HG03108 (cell line): ENCODE measurements at regions not wholly inside any gene's neighbourhood (a gene's known extent, or its start where the extent isn't known, plus 50 kb on each side); places are given as distances from the start of the nearest gene placed in this dataset.

Experiments used
- ATAC-seq: cut with Tn5 transposase; IDR thresholded peaks from one replicate; pipeline ENCODE4 v1.9.1; 2021; ENCODE audit warnings: moderate library complexity; ENCODE audit not compliant: unreplicated experiment

DNA sequence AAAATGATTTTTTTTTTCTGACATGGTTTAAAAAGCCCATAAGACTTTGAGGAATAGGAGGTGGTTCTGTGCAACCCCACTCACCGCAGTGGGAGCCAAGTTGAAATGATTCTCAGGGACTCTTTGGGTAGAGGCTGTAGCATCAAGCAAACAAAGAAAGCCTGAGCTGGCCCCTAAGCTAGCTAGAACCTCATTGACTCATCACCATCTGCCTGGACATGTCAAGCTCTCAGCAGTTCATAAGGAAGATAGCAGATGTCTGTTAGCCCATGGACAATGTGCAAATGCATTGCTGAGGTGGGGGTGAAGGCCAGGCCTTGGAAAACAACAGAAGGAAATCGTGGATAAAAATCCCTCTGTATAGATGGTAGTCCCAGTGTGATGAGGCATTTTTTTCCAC lies 234.8 kb downstream of the NR2F2 start:
- no peak for ATAC-seq

GRCh38 chr15:96574782-96575181 lies 244.3 kb downstream of the NR2F2 start:
- ATAC-seq, result no peak

DNA sequence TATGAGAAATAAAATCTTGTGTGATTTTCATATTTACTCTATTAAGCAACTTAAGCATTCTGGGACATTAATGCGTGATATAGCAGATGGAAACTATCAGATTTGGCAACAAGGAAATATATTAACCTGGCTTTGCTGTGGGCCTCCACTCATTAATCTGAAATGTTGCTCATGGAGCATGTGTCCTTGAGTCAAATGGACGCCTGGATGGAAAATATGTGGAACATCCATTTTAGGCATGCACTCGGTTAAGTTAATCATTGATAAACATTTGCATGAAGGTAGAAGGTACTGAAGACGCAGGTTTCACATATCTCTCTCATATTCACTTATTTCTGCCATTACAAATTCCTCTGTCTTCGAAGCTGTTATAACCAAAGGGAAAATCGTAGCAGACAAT lies 246.1 kb downstream of the NR2F2 start:
- no peak for ATAC-seq

DNA sequence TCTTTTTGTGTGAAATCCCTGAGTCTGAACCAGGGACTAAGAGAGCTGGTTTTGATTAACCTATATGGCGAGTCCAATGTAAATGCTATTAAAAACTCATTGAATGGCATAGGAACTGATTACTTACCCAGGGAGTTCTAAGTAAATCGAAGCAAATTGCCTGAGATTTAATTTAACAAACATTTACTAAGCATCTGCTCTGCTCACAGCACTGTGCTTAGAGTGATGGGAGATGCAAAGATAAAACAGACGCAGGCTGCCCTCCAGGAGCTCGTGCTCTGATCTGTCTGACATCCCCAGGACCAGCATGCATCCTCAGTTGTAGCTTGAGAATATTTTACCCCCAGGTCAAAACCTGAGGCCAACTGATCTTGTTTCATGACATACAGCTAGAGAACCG lies 247.9 kb downstream of the NR2F2 start:
- no peak for ATAC-seq

DNA sequence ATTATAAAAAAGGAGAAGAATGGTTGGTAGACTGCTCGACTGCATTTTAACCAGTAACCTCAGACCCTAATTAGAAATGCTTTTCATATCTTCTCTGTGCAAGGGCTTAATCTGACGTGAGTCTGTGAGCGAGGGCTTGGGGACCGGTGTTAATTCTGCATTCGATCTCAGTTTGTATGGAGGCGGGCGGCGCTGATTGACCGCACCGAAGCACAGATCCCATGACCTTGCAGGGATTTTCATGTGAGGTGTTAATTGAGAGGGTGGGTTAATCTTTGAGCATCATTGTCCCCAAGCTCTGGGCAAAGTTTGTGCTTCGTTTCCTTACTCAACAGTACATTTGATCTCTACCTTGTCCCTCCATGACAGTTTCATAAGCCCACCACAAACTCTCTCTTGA lies 250.9 kb downstream of the NR2F2 start:
- no peak for ATAC-seq

GRCh38 chr15:96582473-96582872 lies 252.0 kb downstream of the NR2F2 start:
- no peak for ATAC-seq

DNA sequence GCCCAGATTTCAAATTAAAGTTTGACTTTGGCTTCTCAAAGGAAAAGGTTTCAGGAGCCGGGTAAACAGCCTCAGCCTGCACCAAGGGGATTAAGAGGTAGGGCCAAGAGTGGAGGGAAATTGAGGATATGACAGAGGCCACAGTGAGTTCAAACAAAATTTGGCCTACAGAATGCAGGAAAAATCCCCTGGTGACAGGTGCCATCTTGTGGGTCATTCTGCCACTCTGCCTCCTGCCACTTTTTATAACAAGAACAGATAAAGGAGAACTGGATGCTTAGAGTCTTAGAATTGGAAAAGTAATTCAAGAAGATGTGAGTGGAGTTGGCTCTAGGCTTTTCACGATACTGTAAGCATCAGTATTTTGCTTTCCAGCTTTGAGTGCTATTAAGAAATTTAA lies 253.2 kb downstream of the NR2F2 start:
- no peak for ATAC-seq

DNA sequence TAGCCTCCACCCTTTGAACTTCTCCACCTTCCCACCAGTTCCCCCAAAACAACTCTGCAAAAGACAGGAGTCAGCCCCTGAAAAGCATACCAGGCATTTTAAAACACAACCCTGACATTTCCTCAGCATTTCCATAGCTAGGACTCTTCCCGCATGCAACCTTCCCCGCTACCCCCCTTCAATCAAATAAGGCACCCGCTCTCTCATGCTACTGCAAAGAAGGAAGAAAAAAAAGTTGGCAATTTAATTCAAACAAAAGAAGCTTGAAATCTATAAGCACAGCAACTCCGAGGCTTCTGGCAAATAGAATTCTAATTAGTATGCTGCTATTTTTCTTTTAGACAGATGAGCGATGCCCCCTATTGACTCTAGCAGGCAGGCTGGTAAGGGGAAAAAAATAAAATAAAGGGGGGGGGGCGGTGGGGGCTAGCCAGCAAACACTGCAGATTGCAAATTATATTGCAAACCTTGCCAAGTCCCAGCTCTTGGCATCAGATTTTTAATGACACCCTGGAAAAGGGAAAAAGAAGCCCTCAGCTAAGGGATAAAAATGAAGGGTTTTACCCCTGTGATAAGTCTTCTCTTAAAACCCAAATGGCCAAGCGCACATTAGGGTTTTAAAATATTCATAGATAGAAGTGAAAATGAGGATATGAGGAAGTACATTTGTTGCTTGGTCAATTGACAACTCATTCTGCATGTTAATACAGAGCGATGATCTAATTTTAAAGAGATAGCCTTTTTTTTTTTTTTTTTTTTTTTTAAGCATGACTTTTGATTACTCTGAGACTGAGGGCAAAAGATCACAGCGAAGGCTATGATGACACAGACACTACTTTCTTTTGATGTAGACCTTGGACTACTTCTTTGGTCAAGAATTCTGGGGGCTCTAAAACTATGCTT lies 255.2 kb downstream of the NR2F2 start:
- no peak for ATAC-seq

GRCh38 chr15:96586901-96587300 lies 256.4 kb downstream of the NR2F2 start:
- no peak for ATAC-seq

GRCh38 chr15:96589864-96590263 lies 259.4 kb downstream of the NR2F2 start:
- no peak for ATAC-seq

- no peak for ATAC-seq
These were observed 263.2 kb downstream of the NR2F2 start for GRCh38 chr15:96593735-96594134.

GRCh38 chr15:96595951-96596350 lies 265.5 kb downstream of the NR2F2 start:
- ATAC-seq, result no peak

DNA sequence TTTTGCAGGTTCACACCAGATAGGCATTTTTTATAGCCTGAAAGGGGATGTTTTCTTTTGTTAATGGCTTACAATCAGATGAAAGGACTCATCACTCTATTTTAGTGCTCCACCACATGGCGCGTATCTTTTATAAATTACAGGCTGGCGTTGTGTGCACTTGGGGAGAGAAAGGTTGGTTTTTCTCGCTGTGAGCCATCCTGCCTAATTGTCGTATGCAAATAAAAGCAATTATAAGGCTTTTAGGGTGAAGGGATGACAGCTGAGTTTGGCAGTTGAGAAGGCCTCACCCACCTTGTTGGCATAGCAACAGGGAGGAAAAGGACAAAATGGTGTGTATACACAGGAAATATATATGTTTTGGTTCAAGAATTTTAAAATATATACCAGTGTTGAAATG lies 268.0 kb downstream of the NR2F2 start:
- ATAC-seq, result no peak

GRCh38 chr15:96599268-96599667 lies 268.8 kb downstream of the NR2F2 start:
- ATAC-seq, result no peak

DNA sequence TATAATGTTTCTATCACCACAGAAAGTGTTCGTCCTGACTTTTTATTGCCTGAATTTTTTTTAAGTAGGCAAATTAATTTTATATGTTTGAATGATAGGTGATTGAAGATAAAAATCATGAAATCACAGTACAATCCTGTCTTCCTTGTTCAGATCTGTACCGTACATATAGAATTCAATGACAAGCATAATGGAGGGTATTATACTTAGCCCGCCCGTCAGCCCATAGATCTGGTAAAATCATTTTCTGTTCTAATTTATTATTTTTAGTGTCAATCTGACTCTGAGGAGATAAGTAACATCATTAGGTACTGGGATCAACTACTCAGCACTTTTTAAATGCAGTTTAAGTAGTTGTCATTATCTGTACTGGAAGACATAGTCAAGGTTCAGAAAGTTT lies 269.9 kb downstream of the NR2F2 start:
- ATAC-seq, result no peak

- no peak for ATAC-seq
These were observed 276.1 kb downstream of the NR2F2 start for GRCh38 chr15:96606617-96607016.

DNA sequence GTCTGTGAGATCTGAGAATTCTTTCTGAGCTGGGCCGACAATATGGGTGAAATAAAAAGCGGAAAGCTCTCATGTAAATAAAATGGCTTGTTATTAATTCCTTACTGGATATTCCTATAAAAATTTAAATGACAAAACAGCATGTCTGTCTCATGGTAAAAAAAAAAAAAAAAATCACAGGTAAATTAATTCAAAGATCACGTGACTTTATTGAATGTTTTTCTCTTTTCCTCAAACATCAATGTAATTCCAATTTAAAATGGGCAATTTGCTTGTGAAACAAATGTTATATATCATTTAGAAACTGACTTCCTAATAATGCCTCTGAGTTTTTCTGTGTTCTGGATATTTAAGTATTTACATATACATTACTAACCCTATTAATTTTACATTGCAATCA lies 280.3 kb downstream of the NR2F2 start:
- no peak for ATAC-seq

GRCh38 chr15:96612917-96613316 lies 282.4 kb downstream of the NR2F2 start:
- no peak for ATAC-seq

DNA sequence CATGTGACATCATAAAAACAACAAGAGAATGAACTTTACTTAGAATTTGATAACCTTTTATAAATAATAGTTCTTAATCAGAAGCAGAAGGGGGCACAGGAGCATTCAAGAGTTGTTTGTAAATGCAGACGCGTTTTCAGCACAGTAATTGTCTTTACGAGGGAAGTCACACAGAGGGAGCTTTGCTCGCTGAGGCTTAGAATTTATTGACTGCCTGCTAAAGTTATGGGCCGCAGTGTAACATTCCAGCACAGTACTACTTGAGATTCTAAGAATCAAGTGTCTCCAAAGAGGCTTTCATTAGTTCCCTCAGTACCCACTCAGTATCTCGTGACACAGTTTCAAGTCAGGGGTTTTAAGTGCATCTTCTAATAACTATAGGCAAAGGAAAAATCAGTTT lies 288.7 kb downstream of the NR2F2 start:
- no peak for ATAC-seq

DNA sequence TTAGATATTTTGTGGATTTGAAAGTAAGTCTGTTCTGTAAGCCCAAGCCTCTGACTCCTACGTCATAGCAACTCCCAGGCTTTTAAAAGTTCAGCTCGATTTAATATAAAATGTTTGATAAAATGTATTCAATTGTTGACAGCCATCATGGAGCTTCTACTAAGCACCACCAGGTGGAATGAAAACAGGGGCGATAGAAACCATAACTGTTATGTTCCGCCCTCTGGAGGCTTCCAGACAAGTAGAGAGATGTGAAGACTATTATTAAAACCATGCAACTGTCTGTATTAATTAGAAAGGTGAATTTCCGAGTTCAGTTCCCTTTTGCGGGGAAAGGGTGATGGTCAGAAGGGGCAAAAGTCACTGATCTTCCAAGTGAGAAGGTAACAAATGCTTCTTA lies 292.2 kb downstream of the NR2F2 start:
- ATAC-seq, result no peak

DNA sequence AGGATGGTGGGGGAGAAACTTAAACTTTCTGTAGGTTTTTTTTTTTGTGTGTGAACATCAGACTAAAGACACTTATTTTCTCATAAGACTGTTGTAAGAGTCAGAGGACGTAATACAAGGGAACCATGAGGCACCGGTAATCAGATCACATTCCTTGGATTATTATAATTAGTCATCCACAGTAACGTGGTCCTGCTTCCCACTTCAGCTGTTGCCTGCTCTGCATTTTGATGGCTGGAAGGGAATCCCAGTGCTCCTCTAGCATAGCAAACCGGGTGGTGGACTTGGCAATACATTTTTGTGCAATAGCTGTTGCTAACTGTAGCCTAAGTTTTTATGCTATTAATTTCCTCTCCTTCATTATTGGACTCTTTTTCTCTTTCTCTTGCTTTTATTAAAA lies 294.8 kb downstream of the NR2F2 start:
- ATAC-seq, result no peak

GRCh38 chr15:96627031-96627568 lies 296.6 kb downstream of the NR2F2 start:
- no peak for ATAC-seq

GRCh38 chr15:96629511-96629910 lies 299.0 kb downstream of the NR2F2 start:
- ATAC-seq, result no peak
